HG03565 (cell line): ENCODE measurements at regions not wholly inside any gene's neighbourhood (a gene's known extent, or its start where the extent isn't known, plus 50 kb on each side); places are given as distances from the start of the nearest gene placed in this dataset.

ENCODE experiments used
- ATAC-seq: cut with Tn5 transposase; IDR thresholded peaks from one replicate; pipeline ENCODE4 v1.9.1; 2021; ENCODE audit warnings: mild to moderate bottlenecking, moderate library complexity; ENCODE audit not compliant: unreplicated experiment

GRCh38 chr4:111770514-111770913 is 374.7 kb upstream of the FAM241A start:
- ATAC-seq = no peak

GRCh38 chr4:111773858-111774257 is 371.4 kb upstream of the FAM241A start:
- ATAC-seq = no peak

- no peak for ATAC-seq
These were observed 369.5 kb upstream of the FAM241A start for GRCh38 chr4:111775556-111776297.

GRCh38 chr4:111776561-111776960 is 368.7 kb upstream of the FAM241A start:
- ATAC-seq = no peak

GRCh38 chr4:111778543-111778942 is 366.7 kb upstream of the FAM241A start:
- ATAC-seq = no peak

GRCh38 chr4:111780965-111781364 is 364.3 kb upstream of the FAM241A start:
- no peak for ATAC-seq

GRCh38 chr4:111781611-111782010 is 363.6 kb upstream of the FAM241A start:
- no peak for ATAC-seq

- ATAC-seq = no peak
These were observed 357.2 kb upstream of the FAM241A start for GRCh38 chr4:111788099-111788498.

- no peak for ATAC-seq
These were observed 355.2 kb upstream of the FAM241A start for GRCh38 chr4:111789901-111790640.

GRCh38 chr4:111792632-111793031 is 352.6 kb upstream of the FAM241A start:
- ATAC-seq = no peak

GRCh38 chr4:111793433-111794091 is 351.7 kb upstream of the FAM241A start:
- no peak for ATAC-seq

- ATAC-seq = no peak
These were observed 347.6 kb upstream of the FAM241A start for GRCh38 chr4:111797455-111798163.

- ATAC-seq = no peak
These were observed 346.4 kb upstream of the FAM241A start for GRCh38 chr4:111798840-111799239.

- ATAC-seq = no peak
These were observed 344.7 kb upstream of the FAM241A start for GRCh38 chr4:111800551-111800950.

GRCh38 chr4:111802191-111802590 is 343.1 kb upstream of the FAM241A start:
- no peak for ATAC-seq

- ATAC-seq = no peak
These were observed 338.9 kb upstream of the FAM241A start for GRCh38 chr4:111806331-111806730.

GRCh38 chr4:111807576-111807975 is 337.7 kb upstream of the FAM241A start:
- no peak for ATAC-seq

GRCh38 chr4:111808174-111808573 is 337.1 kb upstream of the FAM241A start:
- ATAC-seq = no peak

- no peak for ATAC-seq
These were observed 333.6 kb upstream of the FAM241A start for GRCh38 chr4:111811661-111812060.

GRCh38 chr4:111812114-111812513 is 333.1 kb upstream of the FAM241A start:
- ATAC-seq = no peak

- ATAC-seq = no peak
These were observed 332.5 kb upstream of the FAM241A start for GRCh38 chr4:111812760-111813159.
